HCT116 (cell line): ENCODE measurements at regions not wholly inside any gene's neighbourhood (a gene's known extent, or its start where the extent isn't known, plus 50 kb on each side); places are given as distances from the start of the nearest gene placed in this dataset.

Experiments
- ATAC-seq: fragments of 200-7000 bp; cut with Tn5 transposase; 2 replicates; pipeline ENCODE4 v1.9.1; 2020; ENCODE audit warnings: mild to moderate bottlenecking, moderate library complexity
- BruUV-seq: library from RNA; stranded (reverse); fragments of 400-500 nt; replicated peaks from 2 replicates; lab custom pipeline; 2021; lab: Mats Ljungman, UMichigan
- CTCF ChIA-PET: fragments of 300-600 bp; sonication (Branson Sonifier 250); formaldehyde crosslinking; loops from one replicate; lab custom pipeline; 2021; ENCODE audit warnings: antibody characterized with exemption; lab: Charles Lee
- POLR2A ChIA-PET: fragments of 300-600, 350-600 bp; sonication (Branson Sonifier 250); formaldehyde crosslinking; loops from one replicate; lab custom pipeline; 2021; ENCODE audit warnings: antibody characterized with exemption; lab: Charles Lee
- RAD21 ChIA-PET, 2 experiments: fragments of 300-600 bp; sonication (Branson Sonifier 250); formaldehyde crosslinking; loops; one replicate each; lab custom pipeline; 2023; ENCODE audit warnings: low total read pairs in 2 of 2; ENCODE audit not compliant: uncharacterized antibody in 2 of 2, unreplicated experiment in 2 of 2, low non-redundant PET in 1 of 2; lab: Charles Lee
- DNase-seq: peaks from one replicate; pipeline ENCODE4 v3.0.0-alpha.2; 2010; ENCODE audit warnings: low read depth, low spot score
- H2AFZ ChIP-seq: fragments of 200-600 bp; shearing (Covaris generic), sonication (generic); 2 replicates; pipeline ENCODE4 v1.6.1; 2017; ENCODE audit warnings: low read depth, mixed run types, mixed read lengths, antibody characterized with exemption, low read length; ENCODE audit not compliant: poor library complexity, severe bottlenecking
- H3K27ac ChIP-seq: 2 replicates; pipeline ENCODE4 v1.5.1; 2012; ENCODE audit warnings: low read depth, low read length
- H3K27me3 ChIP-seq: fragments of 200-600 bp; sonication (generic); 2 replicates; pipeline ENCODE4 v1.6.1; 2016; ENCODE audit warnings: mixed run types, low read length, mixed read lengths; ENCODE audit not compliant: insufficient read depth
- H3K36me3 ChIP-seq, 2 experiments: fragments of 200-500 bp in 1 of 2; fragments of 200-600 bp in 1 of 2; sonication (Bioruptor generic) in 1 of 2; sonication (generic) in 1 of 2; 2 replicates each; pipeline versions ENCODE4 v1.5.1 to v1.6.1; 2014 to 2016; ENCODE audit warnings: low read length in 2 of 2, inconsistent platforms in 1 of 2, mixed read lengths in 1 of 2, mixed run types in 1 of 2; ENCODE audit not compliant: insufficient read depth in 2 of 2, control insufficient read depth in 1 of 2
- H3K4me1 ChIP-seq, 2 experiments: fragments of 200-600 bp in 1 of 2; sonication (generic) in 1 of 2; 2 replicates each; pipeline versions ENCODE4 v1.5.1 to v1.6.1; 2012 to 2017; ENCODE audit warnings: low read length in 2 of 2, inconsistent platforms in 1 of 2, mild to moderate bottlenecking in 1 of 2, mixed read lengths in 1 of 2, mixed run types in 1 of 2, moderate library complexity in 1 of 2; ENCODE audit not compliant: insufficient read depth in 2 of 2, control insufficient read depth in 1 of 2
- H3K4me2 ChIP-seq: fragments of 200-600 bp; sonication (generic); 2 replicates; pipeline ENCODE4 v1.6.1; 2017; ENCODE audit warnings: mixed run types, low read length, mixed read lengths
- H3K4me3 ChIP-seq, 2 experiments: fragments of 200-600 bp in 1 of 2; sonication (generic) in 1 of 2; replicated peaks in 1 of 2; 2 replicates each; pipeline ENCODE4 v1.5.1; 2011 to 2016; ENCODE audit warnings: low read length in 2 of 2, control low read depth in 1 of 2, low read depth in 1 of 2, mild to moderate bottlenecking in 1 of 2, mixed read lengths in 1 of 2, mixed run types in 1 of 2
- H3K79me2 ChIP-seq: fragments of 200-600 bp; sonication (generic); 2 replicates; pipeline ENCODE4 v1.6.1; 2017; ENCODE audit warnings: mild to moderate bottlenecking, mixed run types, low read length, moderate library complexity, mixed read lengths; ENCODE audit not compliant: insufficient read depth
- H3K9ac ChIP-seq: fragments of 200-600 bp; sonication (generic); 2 replicates; pipeline ENCODE4 v1.6.1; 2016; ENCODE audit warnings: low read length, mixed read lengths
- H3K9me2 ChIP-seq: fragments of 200-600 bp; sonication (generic), shearing (Covaris generic); 2 replicates; pipeline ENCODE4 v1.6.1; 2017; ENCODE audit warnings: mixed run types, mild to moderate bottlenecking, moderate library complexity; ENCODE audit not compliant: insufficient read depth
- H3K9me3 ChIP-seq, 2 experiments: fragments of 200-500 bp in 1 of 2; fragments of 200-600 bp in 1 of 2; sonication (Bioruptor generic) in 1 of 2; sonication (generic) in 1 of 2; 2 replicates each; pipeline ENCODE4 v1.6.1; 2014 to 2017; ENCODE audit warnings: low read length in 2 of 2, mixed read lengths in 2 of 2, inconsistent platforms in 1 of 2, low read depth in 1 of 2, mild to moderate bottlenecking in 1 of 2, mixed run types in 1 of 2, moderate library complexity in 1 of 2; ENCODE audit not compliant: control insufficient read depth in 1 of 2, insufficient read depth in 1 of 2
- H4K20me1 ChIP-seq: fragments of 200-600 bp; sonication (generic), shearing (Covaris generic); 2 replicates; pipeline ENCODE4 v1.6.1; 2017; ENCODE audit warnings: mixed run types, mild to moderate bottlenecking, moderate library complexity; ENCODE audit not compliant: insufficient read depth
- EZH2phosphoT487 ChIP-seq: fragments of 200-600 bp; IDR thresholded peaks from 2 replicates; pipeline ENCODE4 v1.6.1; 2018; ENCODE audit warnings: antibody characterized with exemption, borderline replicate concordance
- FOSL1 ChIP-seq: IDR thresholded peaks from 2 replicates; pipeline ENCODE4 v1.6.1; 2012; ENCODE audit warnings: low read depth
- JUND ChIP-seq: IDR thresholded peaks from 2 replicates; pipeline ENCODE4 v1.6.1; 2012
- POLR2AphosphoS5 ChIP-seq: IDR thresholded peaks from 2 replicates; pipeline ENCODE4 v1.6.1; 2011; ENCODE audit warnings: mild to moderate bottlenecking, low read depth, low read length, moderate library complexity
- TCF7L2 ChIP-seq: IDR thresholded peaks from 2 replicates; pipeline ENCODE4 v1.7.0; 2011; ENCODE audit warnings: borderline replicate concordance, inconsistent platforms; ENCODE audit not compliant: insufficient read depth, insufficient read length; ENCODE audit errors: extremely low read depth
- intact Hi-C: fragments of 100-400 bp; cut with micrococcal nuclease; formaldehyde crosslinking; loops from 2 replicates; pipeline ENCODE4 v1.10.0; 2022

GRCh38 chr10:47098964-47099363 lies 187.7 kb downstream of the PTPN20 start:
- DNase-seq (no peak), ATAC-seq (no peak)
- ChIA-PET CTCF (no interaction called here), POLR2A (no interaction called here), RAD21 (no interaction called here)
- no peak for TF ChIP-seq TCF7L2
- no peak overlapping the region for H3K4me2 ChIP-seq
- H3K4me1 ChIP-seq: no peaks in the 10 kb centered on the region
- intact Hi-C loops: no loop called here
- H3K27ac ChIP-seq: no peak overlapping the region
- H3K27me3 ChIP-seq: no peaks in the 10 kb centered on the region
- no peak overlapping the region for H3K9ac ChIP-seq
- no peaks in the 10 kb centered on the region for H3K9me3 ChIP-seq
- BruUV-seq: no TSS peak
- no peak overlapping the region for H3K4me3 ChIP-seq
- H3K9me2 ChIP-seq: no peaks in the 10 kb centered on the region
- no peaks in the 10 kb centered on the region for H3K36me3 ChIP-seq
- H4K20me1 ChIP-seq: no peaks in the 10 kb centered on the region
- H2AFZ ChIP-seq: no peak overlapping the region
- no peaks in the 10 kb centered on the region for H3K79me2 ChIP-seq

DNA sequence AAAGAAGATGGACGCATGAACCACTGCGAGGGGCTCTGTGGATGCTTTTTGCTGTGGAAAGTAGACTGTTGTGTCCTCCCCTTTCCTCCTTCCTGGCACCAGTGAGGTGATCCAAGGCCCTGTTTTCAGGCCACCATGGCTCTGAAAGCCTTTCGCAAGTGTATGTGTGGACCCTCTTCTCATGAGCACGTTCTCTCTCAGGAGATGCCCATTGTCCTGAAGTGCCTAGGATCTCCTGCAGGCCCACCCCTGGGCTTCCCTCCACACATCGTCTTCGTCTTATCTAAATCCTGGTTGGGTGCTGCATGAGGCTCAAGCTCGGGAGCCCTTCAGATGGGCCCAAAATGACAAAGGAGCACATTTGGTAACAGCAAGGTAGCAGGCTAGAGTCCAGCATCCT lies 188.2 kb downstream of the PTPN20 start:
- RAD21 ChIA-PET: no interaction called here
- no peak overlapping the region for H3K4me2 ChIP-seq
- no peak overlapping the region for H2AFZ ChIP-seq
- H3K9ac ChIP-seq: no peak overlapping the region
- intact Hi-C loops: no loop called here
- TF ChIP-seq POLR2AphosphoS5 (no peak), EZH2phosphoT487 (no peak), FOSL1 (no peak), JUND (no peak)
- CTCF ChIA-PET: no interaction called here
- H3K27ac ChIP-seq: no peak overlapping the region
- no peak for DNase-seq
- H3K4me1 ChIP-seq: no peaks in the 10 kb centered on the region
- H3K9me3 ChIP-seq: no peaks in the 10 kb centered on the region
- no peak for ATAC-seq
- no peak overlapping the region for H3K4me3 ChIP-seq
- no peaks in the 10 kb centered on the region for H3K36me3 ChIP-seq
- no peaks in the 10 kb centered on the region for H3K79me2 ChIP-seq
- BruUV-seq: no TSS peak
- POLR2A ChIA-PET: no interaction called here
- H3K9me2 ChIP-seq: no peaks in the 10 kb centered on the region
- no peaks in the 10 kb centered on the region for H3K27me3 ChIP-seq
- no peaks in the 10 kb centered on the region for H4K20me1 ChIP-seq
